Uterus (tissue), 3 donors: ENCODE measurements at regions not wholly inside any gene's neighbourhood (a gene's known extent, or its start where the extent isn't known, plus 50 kb on each side); places are given as distances from the start of the nearest gene placed in this dataset.

Experiments
- DNase-seq, 2 donors: peaks; one replicate each; pipeline ENCODE4 v3.0.0-alpha.2; 2019 to 2020
- H3K27ac ChIP-seq, 2 donors: fragments of 200-600 bp; sonication (generic); 1 replicate in 1 of 2; 2 replicates in 1 of 2; pipeline ENCODE4 v1.5.1; 2016 to 2018
- H3K27me3 ChIP-seq, 2 donors: fragments of 200-600 bp; sonication (generic); one replicate each; pipeline ENCODE4 v1.5.1; 2018 to 2019; ENCODE audit warnings: control low read depth in 1 of 2
- H3K36me3 ChIP-seq, 2 donors: fragments of 200-600 bp; sonication (generic); one replicate each; pipeline ENCODE4 v1.5.1; 2019; ENCODE audit warnings: control low read depth in 1 of 2
- H3K4me1 ChIP-seq, 2 donors: fragments of 200-600 bp; sonication (generic); one replicate each; pipeline ENCODE4 v1.5.1; 2018 to 2019; ENCODE audit warnings: control low read depth in 1 of 2
- H3K4me3 ChIP-seq, 2 donors: fragments of 200-600 bp; sonication (generic); 1 replicate in 1 of 2; 2 replicates in 1 of 2; pipeline ENCODE4 v1.5.1; 2018 to 2019; ENCODE audit warnings: mild to moderate bottlenecking in 1 of 2
- H3K9me3 ChIP-seq, 2 donors: fragments of 200-600 bp; sonication (generic); one replicate each; pipeline ENCODE4 v1.5.1; 2019; ENCODE audit warnings: control low read depth in 1 of 2
- CTCF ChIP-seq, 4 experiments: fragments of 200-600 bp in 2 of 4; fragments of 450-650 bp in 2 of 4; sonication (generic) in 2 of 4; IDR thresholded peaks; one replicate each; pipeline ENCODE4 v1.5.1; 2016 to 2019; ENCODE audit warnings: antibody characterized with exemption in 4 of 4, mild to moderate bottlenecking in 2 of 4, moderate library complexity in 1 of 4
- POLR2A ChIP-seq, 2 donors: fragments of 450-650 bp; IDR thresholded peaks; one replicate each; pipeline ENCODE4 v1.6.1; 2016; ENCODE audit warnings: antibody characterized with exemption in 2 of 2, mild to moderate bottlenecking in 1 of 2, moderate library complexity in 1 of 2
- intact Hi-C: fragments of 100-400 bp; cut with DNase I; formaldehyde crosslinking; loops from one replicate; pipeline ENCODE4 v1.15.1; 2023; ENCODE audit warnings: low total_unique reads
- donor health status: DM: yes; HTN: yes; CAD: no.

- Histone ChIP-seq H3K4me1 (no peaks in the 10 kb centered on the region), H3K4me3 (no peak overlapping the region), H3K27me3 (no peaks in the 10 kb centered on the region), H3K36me3 (no peaks in the 10 kb centered on the region), H3K9me3 (no peaks in the 10 kb centered on the region), H3K27ac (no peak overlapping the region)
- intact Hi-C loops: no loop called here
- no peak for DNase-seq
- TF ChIP-seq POLR2A (IDR thresholded peaks at IDR 0.05): no peak
- no peak for TF ChIP-seq CTCF (IDR thresholded peaks at IDR 0.05)
Measured at GRCh38 chr19:30608471-30608870, 236.3 kb downstream of the ZNF536 start.
